Omental fat pad (tissue), 3 donors: ENCODE measurements at regions not wholly inside any gene's neighbourhood (a gene's known extent, or its start where the extent isn't known, plus 50 kb on each side); places are given as distances from the start of the nearest gene placed in this dataset.
A peak's percentile ranks its signal among the peaks of the same experiment; 100 is the strongest.

Experiments
- ATAC-seq: fragments of 150-250 bp; one replicate; pipeline ENCODE4 v1.9.1; 2016; ENCODE audit warnings: mild to moderate bottlenecking, moderate library complexity; ENCODE audit not compliant: low FRiP score
- DNase-seq: peaks from one replicate; pipeline ENCODE4 v3.0.0-alpha.2; 2019; ENCODE audit warnings: low spot score
- TF ChIP-seq, protein P1 (sequence below), 3 donors: fragments of 450-650 bp; IDR thresholded peaks; one replicate each; pipeline ENCODE4 v1.5.1; 2016 to 2017; ENCODE audit warnings: antibody characterized with exemption in 3 of 3, mild to moderate bottlenecking in 3 of 3, moderate library complexity in 2 of 3

DNA sequence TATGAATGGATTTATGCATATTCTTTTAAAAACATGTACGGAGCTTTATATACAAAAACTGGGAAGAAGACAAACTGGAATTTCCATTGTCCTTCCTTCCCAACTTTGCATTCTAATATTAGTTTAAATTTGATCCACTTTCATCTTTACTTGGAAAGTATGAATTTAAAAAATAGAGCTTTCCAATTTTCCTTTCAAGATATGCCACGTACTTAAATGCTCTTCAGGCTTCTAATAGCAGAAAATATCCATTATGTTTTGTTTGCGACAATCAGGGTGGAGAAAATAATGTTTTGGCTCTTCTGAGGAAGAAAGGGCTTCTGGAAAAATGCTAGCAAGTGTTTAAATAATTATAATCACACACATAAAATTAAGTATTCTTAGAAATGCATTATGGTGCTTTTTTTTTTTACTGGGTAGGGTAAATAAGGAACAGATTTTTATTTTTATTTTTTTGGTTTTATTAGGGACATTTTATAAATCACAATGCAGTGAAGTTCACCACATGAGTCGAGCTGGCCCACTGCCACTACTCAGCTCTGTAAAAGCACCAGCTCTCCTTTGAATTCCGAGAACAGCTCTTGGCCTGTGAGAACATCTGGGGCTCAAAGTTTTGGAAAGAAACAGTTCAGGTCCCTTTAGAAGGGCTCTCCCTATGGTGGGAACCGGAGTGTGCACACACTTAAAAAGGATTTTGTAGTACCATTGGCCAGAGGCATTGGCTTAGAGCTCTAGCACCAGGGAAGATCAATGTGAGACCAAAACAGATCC is 287.4 kb upstream of the LYPLAL1 start:
- ATAC-seq, result no peak
- no peak for DNase-seq

DNA sequence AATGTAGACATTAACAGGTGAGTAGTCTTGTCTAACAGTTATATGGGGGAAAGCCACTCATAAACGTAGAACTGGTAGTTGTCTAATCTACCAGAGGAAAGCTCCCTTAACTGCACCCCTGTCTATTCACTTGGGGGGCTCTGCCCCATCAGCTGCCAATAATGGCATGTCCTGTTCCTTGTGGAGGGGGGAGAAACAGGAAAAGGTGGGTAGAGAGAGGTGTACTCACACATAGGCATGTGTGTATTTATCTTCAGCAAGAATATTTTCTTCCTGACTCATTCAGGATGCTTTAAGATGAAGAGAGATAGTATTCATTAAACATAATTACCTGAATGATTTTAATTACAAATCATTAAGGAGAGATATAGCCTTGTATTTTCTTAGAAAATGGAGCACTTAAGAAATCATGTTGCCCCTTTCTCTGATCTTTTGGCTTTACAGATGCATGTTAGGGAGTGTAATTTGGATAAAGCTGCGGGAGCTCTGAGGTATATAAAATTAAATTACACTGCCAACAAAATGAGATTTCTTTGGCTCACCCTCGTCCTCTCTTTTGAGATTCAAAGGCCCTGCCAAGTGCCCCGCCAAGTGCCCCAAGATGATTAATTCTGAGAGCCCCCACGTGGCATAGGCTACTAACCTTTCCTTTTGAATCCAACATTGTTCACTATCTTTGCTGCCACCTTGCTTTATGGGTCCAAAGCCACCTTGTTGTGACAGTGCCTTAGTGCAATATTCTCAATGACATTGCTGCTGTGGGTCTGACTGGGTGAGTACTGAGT is 286.3 kb upstream of the LYPLAL1 start:
- TF ChIP-seq, protein P1, sequence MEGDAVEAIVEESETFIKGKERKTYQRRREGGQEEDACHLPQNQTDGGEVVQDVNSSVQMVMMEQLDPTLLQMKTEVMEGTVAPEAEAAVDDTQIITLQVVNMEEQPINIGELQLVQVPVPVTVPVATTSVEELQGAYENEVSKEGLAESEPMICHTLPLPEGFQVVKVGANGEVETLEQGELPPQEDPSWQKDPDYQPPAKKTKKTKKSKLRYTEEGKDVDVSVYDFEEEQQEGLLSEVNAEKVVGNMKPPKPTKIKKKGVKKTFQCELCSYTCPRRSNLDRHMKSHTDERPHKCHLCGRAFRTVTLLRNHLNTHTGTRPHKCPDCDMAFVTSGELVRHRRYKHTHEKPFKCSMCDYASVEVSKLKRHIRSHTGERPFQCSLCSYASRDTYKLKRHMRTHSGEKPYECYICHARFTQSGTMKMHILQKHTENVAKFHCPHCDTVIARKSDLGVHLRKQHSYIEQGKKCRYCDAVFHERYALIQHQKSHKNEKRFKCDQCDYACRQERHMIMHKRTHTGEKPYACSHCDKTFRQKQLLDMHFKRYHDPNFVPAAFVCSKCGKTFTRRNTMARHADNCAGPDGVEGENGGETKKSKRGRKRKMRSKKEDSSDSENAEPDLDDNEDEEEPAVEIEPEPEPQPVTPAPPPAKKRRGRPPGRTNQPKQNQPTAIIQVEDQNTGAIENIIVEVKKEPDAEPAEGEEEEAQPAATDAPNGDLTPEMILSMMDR (IDR thresholded peaks at IDR 0.05), result no peak
- ATAC-seq, result peak; percentile 48
- DNase-seq, result no peak

More for the DNA sequence above, 287.4 kb upstream of the LYPLAL1 start:
- TF ChIP-seq, protein P1 (IDR thresholded peaks at IDR 0.05), result no peak

DNA sequence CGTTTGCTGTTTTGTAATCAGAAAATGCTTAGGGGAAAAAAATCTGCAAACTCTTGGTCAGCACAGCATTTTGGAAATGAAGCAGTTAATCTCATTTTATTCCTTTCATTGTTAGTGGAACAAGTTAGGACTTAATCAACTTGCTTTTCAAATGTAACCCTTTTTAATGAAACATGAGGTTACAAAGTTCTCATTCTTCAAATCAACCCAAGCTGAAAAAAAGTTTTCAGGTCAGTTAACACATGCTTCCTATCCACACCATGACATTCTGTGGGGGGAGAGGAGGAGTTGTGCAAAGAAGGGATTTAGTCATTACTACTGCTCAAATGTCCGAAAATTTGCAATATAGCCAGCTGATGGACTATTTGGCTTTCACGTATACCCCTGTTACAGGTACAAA is 283.2 kb upstream of the LYPLAL1 start:
- DNase-seq, result no peak
- TF ChIP-seq, protein P1 (IDR thresholded peaks at IDR 0.05), result no peak
- ATAC-seq, result no peak

- DNase-seq, result no peak
- ATAC-seq, result no peak
- TF ChIP-seq, protein P1 (IDR thresholded peaks at IDR 0.05), result no peak
These were observed 282.1 kb upstream of the LYPLAL1 start for GRCh38 chr1:218891577-218891976.

GRCh38 chr1:218895064-218895587 is 278.6 kb upstream of the LYPLAL1 start:
- DNase-seq (no peak), ATAC-seq (peak; percentile 76)
- TF ChIP-seq, protein P1 (IDR thresholded peaks at IDR 0.05), result no peak

DNA sequence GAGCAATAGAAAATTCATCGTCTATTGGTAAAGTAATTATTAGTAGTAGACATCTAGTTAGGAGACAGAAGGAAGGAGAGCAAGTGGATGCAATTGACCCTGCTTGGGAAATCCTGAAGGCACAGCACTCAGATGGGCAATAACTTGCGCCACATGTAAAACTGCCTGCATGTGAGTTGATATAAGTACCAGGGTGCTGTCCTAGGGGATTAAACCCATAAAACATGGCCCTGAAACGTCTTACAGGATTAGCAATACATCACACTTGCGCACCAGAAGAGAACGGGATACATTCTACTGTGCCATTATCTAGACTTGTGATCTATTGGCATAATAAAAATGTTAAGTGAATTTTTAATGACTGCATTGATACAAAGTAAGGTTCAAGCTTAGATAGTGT is 277.5 kb upstream of the LYPLAL1 start:
- no peak for DNase-seq
- TF ChIP-seq, protein P1 (IDR thresholded peaks at IDR 0.05), result no peak
- ATAC-seq, result no peak
